Fibroblast of villous mesenchyme (primary cell): ENCODE measurements at regions not wholly inside any gene's neighbourhood (a gene's known extent, or its start where the extent isn't known, plus 50 kb on each side); places are given as distances from the start of the nearest gene placed in this dataset.

Source experiments
- DNase-seq: peaks from one replicate; pipeline ENCODE4 v3.0.0-alpha.2; 2010; ENCODE audit warnings: low read depth
- H3K4me3 ChIP-seq: 2 replicates; pipeline ENCODE4 v1.5.1; 2011; ENCODE audit warnings: low read depth, mild to moderate bottlenecking, low read length
- TF ChIP-seq, protein P1 (sequence below): IDR thresholded peaks from 2 replicates; pipeline ENCODE4 v1.5.1; 2012; ENCODE audit warnings: low read depth, mild to moderate bottlenecking, low read length; ENCODE audit not compliant: insufficient read depth

- TF ChIP-seq, protein P1, sequence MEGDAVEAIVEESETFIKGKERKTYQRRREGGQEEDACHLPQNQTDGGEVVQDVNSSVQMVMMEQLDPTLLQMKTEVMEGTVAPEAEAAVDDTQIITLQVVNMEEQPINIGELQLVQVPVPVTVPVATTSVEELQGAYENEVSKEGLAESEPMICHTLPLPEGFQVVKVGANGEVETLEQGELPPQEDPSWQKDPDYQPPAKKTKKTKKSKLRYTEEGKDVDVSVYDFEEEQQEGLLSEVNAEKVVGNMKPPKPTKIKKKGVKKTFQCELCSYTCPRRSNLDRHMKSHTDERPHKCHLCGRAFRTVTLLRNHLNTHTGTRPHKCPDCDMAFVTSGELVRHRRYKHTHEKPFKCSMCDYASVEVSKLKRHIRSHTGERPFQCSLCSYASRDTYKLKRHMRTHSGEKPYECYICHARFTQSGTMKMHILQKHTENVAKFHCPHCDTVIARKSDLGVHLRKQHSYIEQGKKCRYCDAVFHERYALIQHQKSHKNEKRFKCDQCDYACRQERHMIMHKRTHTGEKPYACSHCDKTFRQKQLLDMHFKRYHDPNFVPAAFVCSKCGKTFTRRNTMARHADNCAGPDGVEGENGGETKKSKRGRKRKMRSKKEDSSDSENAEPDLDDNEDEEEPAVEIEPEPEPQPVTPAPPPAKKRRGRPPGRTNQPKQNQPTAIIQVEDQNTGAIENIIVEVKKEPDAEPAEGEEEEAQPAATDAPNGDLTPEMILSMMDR: no peak
- DNase-seq: peak; percentile 22
- H3K4me3 ChIP-seq: no peak overlapping the region
Measured at GRCh38 chr18:45522371-45522770, 92.9 kb upstream of the SLC14A2 start.

DNA sequence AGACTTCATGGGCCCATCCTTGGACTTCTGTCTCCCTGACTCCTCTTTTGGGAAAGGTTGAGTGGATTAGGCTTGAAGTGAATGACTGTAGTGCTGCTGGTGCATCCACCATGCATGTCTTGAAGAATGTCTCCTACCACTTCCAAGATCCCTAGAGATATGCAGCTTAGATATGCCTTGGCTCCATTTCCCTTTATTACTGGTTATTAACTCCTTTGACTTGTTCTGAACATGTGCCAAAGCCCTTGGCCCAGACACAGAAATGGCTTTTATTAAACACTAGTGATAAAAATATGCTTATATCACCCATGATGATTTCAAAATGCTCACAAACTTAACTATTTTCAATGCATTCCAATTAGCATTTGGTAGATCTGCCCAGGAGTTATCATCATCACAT lies 90.0 kb upstream of the SLC14A2 start:
- no peak overlapping the region for H3K4me3 ChIP-seq
- TF ChIP-seq, protein P1: no peak
- no peak for DNase-seq

DNA sequence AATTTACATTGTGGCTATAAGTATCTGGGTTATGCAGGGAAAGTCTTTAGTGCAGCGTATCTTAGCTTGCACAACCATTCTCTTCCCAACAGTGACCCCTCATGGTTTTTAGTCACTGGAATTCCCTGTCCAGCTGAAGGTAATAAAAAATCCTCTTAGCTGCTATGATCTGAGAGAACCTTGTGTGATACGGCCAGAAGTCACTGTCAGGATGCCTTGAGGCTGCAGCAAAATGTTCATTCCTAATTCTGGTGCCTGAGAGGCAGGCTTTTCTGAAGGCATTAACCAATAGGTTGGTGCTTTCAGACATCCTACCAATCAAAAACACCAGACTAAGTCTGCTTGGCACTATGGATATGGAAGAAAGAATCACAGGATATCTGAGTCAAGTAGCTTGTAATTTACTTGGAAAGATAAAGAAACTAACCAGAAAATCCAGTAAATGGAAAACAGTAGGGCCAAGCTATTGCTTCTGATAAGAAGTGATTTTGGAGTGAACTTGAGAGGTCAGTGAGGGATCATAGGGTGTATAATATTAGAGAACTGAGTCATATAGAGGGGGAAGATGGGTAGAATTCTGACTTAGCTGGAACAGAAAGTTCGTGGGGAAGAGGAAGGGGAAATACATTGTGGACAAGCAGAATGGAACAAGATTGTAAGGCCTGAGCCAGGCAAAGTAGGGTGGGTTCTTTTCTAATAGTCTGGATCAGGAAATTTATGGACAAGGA lies 89.0 kb upstream of the SLC14A2 start:
- H3K4me3 ChIP-seq: no peak overlapping the region
- DNase-seq: peak; percentile 56
- TF ChIP-seq, protein P1: peak; percentile 24

GRCh38 chr18:45527891-45528290 lies 87.4 kb upstream of the SLC14A2 start:
- no peak overlapping the region for H3K4me3 ChIP-seq
- TF ChIP-seq, protein P1: no peak
- DNase-seq: no peak

DNA sequence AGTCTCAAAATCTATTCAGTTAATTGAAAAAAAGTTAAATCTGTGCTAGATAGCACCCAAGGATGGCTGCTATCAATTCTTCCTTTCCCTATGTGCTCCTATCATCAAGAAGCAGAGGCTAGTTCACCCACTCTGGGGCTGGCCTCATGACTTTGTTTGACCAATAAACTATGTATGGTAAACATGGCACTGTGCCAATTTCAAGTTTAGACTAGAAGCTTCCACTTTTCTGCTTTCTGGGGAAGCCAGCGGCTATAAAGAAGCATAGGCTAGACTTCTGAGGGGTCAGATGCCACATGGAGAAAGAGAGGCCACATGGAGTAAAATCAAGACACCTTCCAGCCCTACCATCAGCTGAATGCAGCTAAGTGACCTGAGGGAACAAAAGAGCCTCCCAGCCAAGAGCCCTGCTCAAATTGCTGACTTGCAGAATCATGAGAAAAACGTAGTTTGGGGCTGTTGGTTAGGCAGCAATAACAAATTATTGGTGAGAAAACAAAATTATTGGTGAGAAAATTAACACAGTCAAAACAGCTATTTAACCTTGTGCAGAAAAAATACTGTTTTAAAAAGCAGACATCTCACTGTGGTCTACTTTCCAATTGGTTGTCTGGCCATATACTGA lies 86.5 kb upstream of the SLC14A2 start:
- DNase-seq: no peak
- no peak overlapping the region for H3K4me3 ChIP-seq
- TF ChIP-seq, protein P1: no peak

DNA sequence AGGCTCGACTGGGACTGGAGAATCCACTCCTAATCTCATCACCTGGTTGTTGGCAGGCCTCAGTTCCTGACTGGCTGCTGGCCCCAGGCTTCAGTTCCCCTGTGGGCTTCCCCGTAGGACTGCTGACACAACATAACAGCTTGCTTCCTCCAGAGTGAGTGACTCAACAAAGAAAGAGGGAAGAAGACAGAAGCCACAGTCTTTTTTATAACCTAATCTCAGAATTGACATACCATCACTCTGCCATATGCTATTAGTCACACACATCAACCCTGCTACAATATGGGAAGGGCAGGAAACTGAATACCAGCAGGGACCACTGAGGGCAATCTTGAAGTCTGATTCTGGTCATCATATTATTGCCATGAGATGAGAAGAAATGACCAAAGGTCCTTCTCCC lies 76.8 kb upstream of the SLC14A2 start:
- TF ChIP-seq, protein P1: no peak
- H3K4me3 ChIP-seq: no peak overlapping the region
- no peak for DNase-seq

DNA sequence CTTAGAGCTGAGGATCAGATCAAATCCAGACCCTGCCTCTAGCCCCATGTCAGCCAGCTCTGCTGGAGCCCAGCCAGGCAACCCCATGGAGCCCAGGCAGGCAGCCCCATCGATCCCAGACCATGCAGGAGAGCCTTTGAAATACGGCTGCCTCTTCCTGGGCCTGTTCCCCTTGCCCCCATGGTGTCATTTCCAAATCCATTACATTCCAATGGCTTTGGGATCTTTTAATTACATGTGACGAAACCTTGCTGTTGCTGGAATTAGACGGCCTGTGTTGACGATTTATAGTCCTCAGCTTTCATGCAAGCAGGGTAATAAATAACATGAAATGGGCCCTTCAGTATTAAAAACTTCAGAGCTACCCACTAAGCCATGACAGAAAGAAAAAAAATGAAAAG lies 75.8 kb upstream of the SLC14A2 start:
- H3K4me3 ChIP-seq: no peak overlapping the region
- TF ChIP-seq, protein P1: no peak
- peak; percentile 26 for DNase-seq
